ENCODE measurements at regions not wholly inside any gene's neighbourhood (a gene's known extent, or its start where the extent isn't known, plus 50 kb on each side); places are given as distances from the start of the nearest gene placed in this dataset.

GRCh38 chr6:45786355-45786781, 229.3 kb downstream of the CLIC5 start:
- no peak overlapping the region for H3K4ac ChIP-seq (ENCODE audit: low read depth, low read length)
- POLR2A ChIA-PET (ENCODE audit: unreplicated experiment): no interaction called here
- BruUV-seq (replicated peaks): no TSS peak
- no peak overlapping the region for H2AFZ ChIP-seq (replicated peaks; ENCODE audit: low read length, poor library complexity)
- no peak overlapping the region for H2BK120ac ChIP-seq (ENCODE audit: low read depth, low read length)
- H2BK15ac ChIP-seq (ENCODE audit: low read depth, low read length): no peak overlapping the region
- in situ Hi-C loops (cut with MboI; ENCODE audit: low sequenced_read_pairs): no loop called here
- intact Hi-C loops (cut with micrococcal nuclease): no loop called here
- H4K8ac ChIP-seq (ENCODE audit: low read depth in 2 of 2, low read length in 2 of 2): no peak overlapping the region
- H3K4me1 ChIP-seq (ENCODE audit: control insufficient read depth, insufficient read depth, low read length): peaks cover 2% of the 10 kb centered on the region; the same call in 1 of the 2 replicates
- no peak overlapping the region for H3K18ac ChIP-seq (ENCODE audit: low read depth, low read length)
- no peak overlapping the region for H3K56ac ChIP-seq (ENCODE audit: extremely low read depth, insufficient read depth, low read length)
- no peak overlapping the region for H3K23ac ChIP-seq (ENCODE audit: low read depth, low read length)
- H3K36me3 ChIP-seq (ENCODE audit: control insufficient read depth, insufficient read depth, low read length): no peaks in the 10 kb centered on the region
- H3K27ac ChIP-seq (ENCODE audit: insufficient read depth, low read length): no peak overlapping the region
- no peak overlapping the region for H2AK5ac ChIP-seq (ENCODE audit: low read depth, low read length)
- ATAC-seq (ENCODE audit: low read depth): no peak
- H2BK5ac ChIP-seq (ENCODE audit: low read depth, low read length, poor library complexity, severe bottlenecking): no peak overlapping the region
- peaks cover 4% of the 10 kb centered on the region for H3K27me3 ChIP-seq (ENCODE audit: control insufficient read depth, insufficient read depth, low read length)
- no peaks in the 10 kb centered on the region for H3K9me3 ChIP-seq (ENCODE audit: control insufficient read depth, insufficient read depth, low read length)
- no peak overlapping the region for H3K14ac ChIP-seq (replicated peaks; ENCODE audit: low read depth, low read length)
- no peak for DNase-seq
- CTCF ChIA-PET: no interaction called here
- no peak overlapping the region for H2AK9ac ChIP-seq (replicated peaks; ENCODE audit: low read depth, low read length, poor library complexity)
- no peak overlapping the region for H2BK20ac ChIP-seq (ENCODE audit: low read depth, low read length)
- no peak overlapping the region for H4K91ac ChIP-seq (ENCODE audit: insufficient read depth, low read depth, low read length)
- no peaks in the 10 kb centered on the region for H3K9me1 ChIP-seq (ENCODE audit: insufficient read depth, low read length)
- no peak for TF ChIP-seq CTCF (conservative IDR thresholded peaks at IDR 0.05; ENCODE audit: low read depth, low read length)
- TF ChIP-seq CEBPB (IDR thresholded peaks at IDR 0.05; ENCODE audit: low read depth, low read length): no peak
- no peak for TF ChIP-seq CHD1 (IDR thresholded peaks at IDR 0.05; ENCODE audit: low read depth, low read length)
- no peak for TF ChIP-seq RAD21 (IDR thresholded peaks at IDR 0.05; ENCODE audit: low read length)
- no peak for TF ChIP-seq BHLHE40 (IDR thresholded peaks at IDR 0.05; ENCODE audit: low read depth, low read length)
- TF ChIP-seq RCOR1 (IDR thresholded peaks at IDR 0.05; ENCODE audit: insufficient replicate concordance, low read length): no peak
- no peak for TF ChIP-seq SMC3 (IDR thresholded peaks at IDR 0.05; ENCODE audit: low read depth, low read length)
- no peak for TF ChIP-seq NFE2L2 (IDR thresholded peaks at IDR 0.05; ENCODE audit: low read depth, low read length)
- TF ChIP-seq MAFK (IDR thresholded peaks at IDR 0.05; ENCODE audit: low read depth, low read length): no peak
- no peak for TF ChIP-seq MXI1 (IDR thresholded peaks at IDR 0.05; ENCODE audit: borderline replicate concordance, low read depth, low read length)
- no peak for TF ChIP-seq ELK1 (IDR thresholded peaks at IDR 0.05; ENCODE audit: borderline replicate concordance, low read depth, low read length)
- TF ChIP-seq, protein P1, sequence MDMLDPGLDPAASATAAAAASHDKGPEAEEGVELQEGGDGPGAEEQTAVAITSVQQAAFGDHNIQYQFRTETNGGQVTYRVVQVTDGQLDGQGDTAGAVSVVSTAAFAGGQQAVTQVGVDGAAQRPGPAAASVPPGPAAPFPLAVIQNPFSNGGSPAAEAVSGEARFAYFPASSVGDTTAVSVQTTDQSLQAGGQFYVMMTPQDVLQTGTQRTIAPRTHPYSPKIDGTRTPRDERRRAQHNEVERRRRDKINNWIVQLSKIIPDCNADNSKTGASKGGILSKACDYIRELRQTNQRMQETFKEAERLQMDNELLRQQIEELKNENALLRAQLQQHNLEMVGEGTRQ (IDR thresholded peaks at IDR 0.05; ENCODE audit: low read depth, low read length): no peak
- no peak for TF ChIP-seq RFX5 (IDR thresholded peaks at IDR 0.05; ENCODE audit: low read depth, low read length)
- no peak for TF ChIP-seq POLR2A (IDR thresholded peaks at IDR 0.05; ENCODE audit: low read depth, low read length)
- no peak for TF ChIP-seq FOS (IDR thresholded peaks at IDR 0.05; ENCODE audit: low read depth, low read length)
- TF ChIP-seq MAZ (IDR thresholded peaks at IDR 0.05; ENCODE audit: borderline replicate concordance, low read depth, low read length): no peak
- dilution Hi-C loops (cut with HindIII; ENCODE audit: low sequenced_read_pairs, unreplicated experiment): no loop called here
- H3K4me3 ChIP-seq (ENCODE audit: insufficient read depth, low read depth, low read length): no peak overlapping the region
- H4K5ac ChIP-seq (ENCODE audit: low read depth, low read length): no peak overlapping the region
- H3K9ac ChIP-seq (ENCODE audit: low read depth, low read length): no peak overlapping the region
- H3K4me2 ChIP-seq (ENCODE audit: low read depth, low read length): no peak overlapping the region
- 33% methylated on average over 1 of the region's 6 CpGs; no CpG with 5 or more reads in 1 of the 2 experiments for WGBS, 2 experiments (ENCODE audit: extremely low coverage in 2 of 2, insufficient read length in 1 of 2)
- no peaks in the 10 kb centered on the region for H4K20me1 ChIP-seq (ENCODE audit: insufficient read depth, low read length)
- no peaks in the 10 kb centered on the region for H3K79me1 ChIP-seq (ENCODE audit: low read depth in 1 of 2, low read length in 2 of 2)
